Endothelial cell of umbilical vein (primary cell): ENCODE measurements at regions not wholly inside any gene's neighbourhood (a gene's known extent, or its start where the extent isn't known, plus 50 kb on each side); places are given as distances from the start of the nearest gene placed in this dataset.

Experiments
- BruUV-seq: library from RNA; stranded (reverse); fragments of 400-500 nt; replicated peaks from 2 replicates; lab custom pipeline; 2021; lab: Mats Ljungman, UMichigan
- CTCF ChIA-PET: fragments of 300-600, 350-600 bp; sonication (Branson Sonifier 250); formaldehyde crosslinking; loops from one replicate; lab custom pipeline; 2021; ENCODE audit warnings: antibody characterized with exemption, inconsistent platforms; lab: Charles Lee
- POLR2A ChIA-PET: fragments of 300-600, 350-600 bp; sonication (Branson Sonifier 250); formaldehyde crosslinking; loops from one replicate; lab custom pipeline; 2021; ENCODE audit warnings: antibody characterized with exemption, inconsistent platforms; lab: Charles Lee
- DNase-seq: peaks from one replicate; pipeline ENCODE4 v3.0.0-alpha.2; 2011; ENCODE audit warnings: low read depth, low spot score
- FAIRE-seq: peaks from 2 replicates; lab custom pipeline; 2011; peaks lifted over from hg19 to GRCh38; lab: Jason Lieb, UNC
- H2AFZ ChIP-seq: 2 replicates; pipeline ENCODE4 v1.6.0; 2012; ENCODE audit warnings: low read depth, low read length, control low read depth, inconsistent platforms
- H3K27ac ChIP-seq: 2 replicates; pipeline ENCODE4 v1.5.1; 2011; ENCODE audit warnings: low read depth, mild to moderate bottlenecking, control low read depth, low read length, moderate library complexity; ENCODE audit not compliant: insufficient read depth
- H3K27me3 ChIP-seq, 2 experiments: 2 replicates each; pipeline versions ENCODE4 v1.6.0 to v1.6.1; 2011; ENCODE audit warnings: low read length in 2 of 2, mixed read lengths in 1 of 2; ENCODE audit not compliant: control insufficient read depth in 2 of 2, insufficient read depth in 2 of 2
- H3K36me3 ChIP-seq, 2 experiments: 2 replicates in 1 of 2; 3 replicates in 1 of 2; pipeline ENCODE4 v1.5.1; 2011; ENCODE audit warnings: low read length in 2 of 2, mild to moderate bottlenecking in 1 of 2, moderate library complexity in 1 of 2; ENCODE audit not compliant: control insufficient read depth in 2 of 2, insufficient read depth in 2 of 2; ENCODE audit errors: extremely low read depth in 1 of 2
- H3K4me1 ChIP-seq: 3 replicates; pipeline ENCODE4 v1.5.1; 2011; ENCODE audit warnings: mild to moderate bottlenecking, low read length; ENCODE audit not compliant: control insufficient read depth, insufficient read depth; ENCODE audit errors: extremely low read depth
- H3K4me2 ChIP-seq: 2 replicates; pipeline ENCODE4 v1.6.1; 2011; ENCODE audit warnings: low read length, control low read depth, mixed read lengths; ENCODE audit not compliant: insufficient read depth
- H3K4me3 ChIP-seq, 3 experiments: fragments of 200-600 bp in 1 of 3; sonication (generic), shearing (Covaris generic) in 1 of 3; replicated peaks in 1 of 3; 2 replicates each; pipeline ENCODE4 v1.5.1; 2011 to 2016; ENCODE audit warnings: control low read depth in 3 of 3, low read length in 3 of 3, mild to moderate bottlenecking in 2 of 3, inconsistent platforms in 1 of 3, low read depth in 1 of 3, moderate library complexity in 1 of 3; ENCODE audit not compliant: insufficient read depth in 1 of 3
- H3K79me2 ChIP-seq: 2 replicates; pipeline ENCODE4 v1.6.0; 2012; ENCODE audit warnings: low read length, inconsistent platforms; ENCODE audit not compliant: control insufficient read depth, insufficient read depth
- H3K9ac ChIP-seq: replicated peaks from 2 replicates; pipeline ENCODE3; 2011; ENCODE audit warnings: low read length, control low read depth; ENCODE audit not compliant: insufficient read depth; ENCODE audit errors: extremely low read depth
- H3K9me1 ChIP-seq: replicated peaks from 3 replicates; pipeline ENCODE4 v1.6.0; 2011; ENCODE audit warnings: mild to moderate bottlenecking, low read length; ENCODE audit not compliant: control insufficient read depth, insufficient read depth; ENCODE audit errors: extremely low read depth
- H3K9me3 ChIP-seq: replicated peaks from 2 replicates; pipeline ENCODE4 v1.5.1; 2012; ENCODE audit warnings: low read length, inconsistent platforms; ENCODE audit not compliant: control insufficient read depth, insufficient read depth
- H4K20me1 ChIP-seq: replicated peaks from 2 replicates; pipeline ENCODE3; 2011; ENCODE audit warnings: mild to moderate bottlenecking, low read length; ENCODE audit not compliant: control insufficient read depth, insufficient read depth; ENCODE audit errors: extremely low read depth
- CTCF ChIP-seq, 2 donors: IDR thresholded peaks; 1 replicate in 1 of 2; 2 replicates in 1 of 2; pipeline ENCODE4 v1.5.1; 2011; ENCODE audit warnings: low read length in 2 of 2, mild to moderate bottlenecking in 2 of 2, moderate library complexity in 2 of 2, control low read depth in 1 of 2, inconsistent platforms in 1 of 2, low read depth in 1 of 2; ENCODE audit not compliant: insufficient read depth in 1 of 2; ENCODE audit errors: extremely low read depth in 1 of 2
- EZH2 ChIP-seq: IDR thresholded peaks from 2 replicates; pipeline ENCODE4 v1.6.1; 2012; ENCODE audit warnings: borderline replicate concordance, low read depth, mild to moderate bottlenecking, moderate library complexity, low read length, inconsistent platforms; ENCODE audit not compliant: severe bottlenecking
- FOS ChIP-seq: IDR thresholded peaks from 2 replicates; pipeline ENCODE4 v1.6.1; 2011; ENCODE audit warnings: mild to moderate bottlenecking, low read length, moderate library complexity, borderline replicate concordance; ENCODE audit not compliant: insufficient read depth
- GATA2 ChIP-seq: IDR thresholded peaks from 2 replicates; pipeline ENCODE4 v1.7.0; 2011; ENCODE audit warnings: low read depth, mild to moderate bottlenecking, moderate library complexity, mixed read lengths, low read length; ENCODE audit not compliant: insufficient read length, insufficient read depth
- JUN ChIP-seq: IDR thresholded peaks from 2 replicates; pipeline ENCODE4 v1.6.1; 2011; ENCODE audit warnings: borderline replicate concordance, low read depth; ENCODE audit not compliant: insufficient read length, insufficient read depth
- MAX ChIP-seq: IDR thresholded peaks from 2 replicates; pipeline ENCODE4 v1.6.1; 2011; ENCODE audit not compliant: insufficient read depth, insufficient read length
- MYC ChIP-seq: IDR thresholded peaks from one replicate; pipeline ENCODE4 v1.6.1; 2011; ENCODE audit warnings: mild to moderate bottlenecking, low read depth, low read length
- POLR2A ChIP-seq: IDR thresholded peaks from 2 replicates; pipeline ENCODE4 v1.6.1; 2012; ENCODE audit warnings: low read depth, mild to moderate bottlenecking, control low read depth, low read length
- POLR2AphosphoS5 ChIP-seq: IDR thresholded peaks from 2 replicates; pipeline ENCODE4 v1.6.1; 2012; ENCODE audit warnings: low read depth, mild to moderate bottlenecking, control low read depth, low read length, moderate library complexity; ENCODE audit not compliant: insufficient read depth
- dilution Hi-C: fragments of 300-500 bp; cut with MboI; formaldehyde crosslinking; loops from one replicate; pipeline ENCODE4 v1.15.0; 2019; ENCODE audit warnings: low sequenced_read_pairs; ENCODE audit not compliant: extremely low pct_ligation_motif_present
- intact Hi-C: fragments of 100-400 bp; cut with micrococcal nuclease; formaldehyde crosslinking; loops from one replicate; pipeline ENCODE4 v1.10.0; 2022

GRCh38 chr1:168819668-168820067, 90.7 kb upstream of the DPT start:
- H4K20me1 ChIP-seq = no peaks in the 10 kb centered on the region
- no TSS peak for BruUV-seq
- no peak for TF ChIP-seq JUN
- TF ChIP-seq MYC = no peak
- no peak for TF ChIP-seq EZH2
- TF ChIP-seq POLR2A = no peak
- TF ChIP-seq GATA2 = no peak
- no peak for TF ChIP-seq CTCF (IDR thresholded peaks at IDR 0.05; ENCODE audit: extremely low read depth in 1 of 2, insufficient read depth in 1 of 2, low read depth in 1 of 2, low read length in 2 of 2)
- H3K27me3 ChIP-seq = no peaks in the 10 kb centered on the region
- no peaks in the 10 kb centered on the region for H3K36me3 ChIP-seq
- FAIRE-seq = no peak
- no peak overlapping the region for H3K9ac ChIP-seq
- H3K4me3 ChIP-seq = no peak overlapping the region
- dilution Hi-C loops = no loop called here
- H3K4me2 ChIP-seq = no peak overlapping the region
- no peaks in the 10 kb centered on the region for H3K9me1 ChIP-seq
- no peak for DNase-seq
- no peak overlapping the region for H3K27ac ChIP-seq
- intact Hi-C loops = no loop called here
- no peak overlapping the region for H2AFZ ChIP-seq
- no peaks in the 10 kb centered on the region for H3K4me1 ChIP-seq
- ChIA-PET POLR2A (no interaction called here), CTCF (no interaction called here)
- no peaks in the 10 kb centered on the region for H3K79me2 ChIP-seq
- no peaks in the 10 kb centered on the region for H3K9me3 ChIP-seq

DNA sequence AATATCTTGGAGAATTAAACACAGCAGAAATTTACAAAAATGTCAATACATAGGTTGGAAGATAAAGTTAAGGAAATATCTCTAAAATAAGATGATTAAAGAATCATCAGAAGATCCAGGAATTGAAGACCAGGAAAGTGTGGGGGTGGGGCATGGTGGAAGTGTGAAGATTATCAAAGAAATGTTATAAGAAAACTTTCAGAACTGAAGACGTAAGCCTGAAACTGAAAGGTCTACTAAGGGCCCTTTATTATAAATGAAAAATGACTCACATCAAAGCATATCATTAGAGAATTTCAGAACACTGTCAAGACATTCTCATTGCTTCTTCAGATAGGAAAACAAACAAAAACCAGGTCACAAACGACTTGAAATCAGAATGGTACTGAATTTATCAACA, 92.4 kb upstream of the DPT start:
- no peak overlapping the region for H3K4me2 ChIP-seq
- H3K9me1 ChIP-seq = no peaks in the 10 kb centered on the region
- intact Hi-C loops (no loop called here), dilution Hi-C loops (no loop called here)
- H3K4me3 ChIP-seq = no peak overlapping the region
- CTCF ChIA-PET = no interaction called here
- no peaks in the 10 kb centered on the region for H3K27me3 ChIP-seq
- BruUV-seq = no TSS peak
- H3K4me1 ChIP-seq = no peaks in the 10 kb centered on the region
- H3K27ac ChIP-seq = no peak overlapping the region
- no peak for DNase-seq
- no peak for FAIRE-seq
- H2AFZ ChIP-seq = no peak overlapping the region
- POLR2A ChIA-PET = no interaction called here
- H3K36me3 ChIP-seq = no peaks in the 10 kb centered on the region
- no peaks in the 10 kb centered on the region for H4K20me1 ChIP-seq
- H3K79me2 ChIP-seq = no peaks in the 10 kb centered on the region
- TF ChIP-seq MAX (no peak), POLR2AphosphoS5 (no peak), MYC (no peak), GATA2 (no peak), FOS (no peak), EZH2 (no peak), CTCF (IDR thresholded peaks at IDR 0.05; ENCODE audit: extremely low read depth in 1 of 2, insufficient read depth in 1 of 2, low read depth in 1 of 2, low read length in 2 of 2) (no peak), POLR2A (no peak), JUN (no peak)
- no peak overlapping the region for H3K9ac ChIP-seq
- H3K9me3 ChIP-seq = no peaks in the 10 kb centered on the region
